ENCODE measurements at regions not wholly inside any gene's neighbourhood (a gene's known extent, or its start where the extent isn't known, plus 50 kb on each side); places are given as distances from the start of the nearest gene placed in this dataset.

GRCh38 chr3:45319996-45320305 lies 68.4 kb upstream of the LARS2 start:
- no peaks in the 10 kb centered on the region for H3K9me2 ChIP-seq (replicated peaks; ENCODE audit: low read depth, low read length)
- no peaks in the 10 kb centered on the region for H4K20me1 ChIP-seq (ENCODE audit: insufficient read depth, low read length, poor library complexity, severe bottlenecking)
- H3F3A ChIP-seq (ENCODE audit: low read depth), result no peaks in the 10 kb centered on the region
- H3K4me3 ChIP-seq (ENCODE audit: low read length, poor library complexity, severe bottlenecking), result no peak overlapping the region
- H3K27me3 ChIP-seq (ENCODE audit: insufficient read depth, low read length, poor library complexity, severe bottlenecking), result no peaks in the 10 kb centered on the region
- no peak overlapping the region for H3K4me2 ChIP-seq (ENCODE audit: low read depth, low read length, poor library complexity, severe bottlenecking)
- H3K9me3 ChIP-seq (ENCODE audit: insufficient read depth, low read depth, low read length), result no peaks in the 10 kb centered on the region
- H3K36me3 ChIP-seq (ENCODE audit: insufficient read depth, low read length), result no peaks in the 10 kb centered on the region
- no peaks in the 10 kb centered on the region for H3K79me2 ChIP-seq (ENCODE audit: insufficient read depth, low read length)
- H3K9ac ChIP-seq (ENCODE audit: low read depth, low read length, poor library complexity, severe bottlenecking), result no peak overlapping the region
- H2AFZ ChIP-seq (ENCODE audit: low read length), result no peak overlapping the region
- TF ChIP-seq EZH2phosphoT487 (IDR thresholded peaks at IDR 0.05; ENCODE audit: borderline replicate concordance) (no peak), CTCF (conservative IDR thresholded peaks at IDR 0.05; ENCODE audit: low read length) (no peak)
- peaks cover 9% of the 10 kb centered on the region for H3K4me1 ChIP-seq (ENCODE audit: insufficient read depth, low read length, poor library complexity, severe bottlenecking)

GRCh38 chr3:45320986-45321385 lies 67.4 kb upstream of the LARS2 start:
- H3K79me2 ChIP-seq (ENCODE audit: insufficient read depth, low read length), result no peaks in the 10 kb centered on the region
- H3K9ac ChIP-seq (ENCODE audit: low read depth, low read length, poor library complexity, severe bottlenecking), result no peak overlapping the region
- TF ChIP-seq EZH2phosphoT487 (IDR thresholded peaks at IDR 0.05; ENCODE audit: borderline replicate concordance), result no peak
- TF ChIP-seq CTCF (conservative IDR thresholded peaks at IDR 0.05; ENCODE audit: low read length), result no peak
- H3K9me3 ChIP-seq (ENCODE audit: insufficient read depth, low read depth, low read length), result no peaks in the 10 kb centered on the region
- no peak overlapping the region for H3K4me2 ChIP-seq (ENCODE audit: low read depth, low read length, poor library complexity, severe bottlenecking)
- H3K4me3 ChIP-seq (ENCODE audit: low read length, poor library complexity, severe bottlenecking), result no peak overlapping the region
- peaks cover 9% of the 10 kb centered on the region for H3K4me1 ChIP-seq (ENCODE audit: insufficient read depth, low read length, poor library complexity, severe bottlenecking)
- no peaks in the 10 kb centered on the region for H3F3A ChIP-seq (ENCODE audit: low read depth)
- H3K27me3 ChIP-seq (ENCODE audit: insufficient read depth, low read length, poor library complexity, severe bottlenecking), result no peaks in the 10 kb centered on the region
- H2AFZ ChIP-seq (ENCODE audit: low read length), result no peak overlapping the region
- no peaks in the 10 kb centered on the region for H3K36me3 ChIP-seq (ENCODE audit: insufficient read depth, low read length)
- no peaks in the 10 kb centered on the region for H3K9me2 ChIP-seq (replicated peaks; ENCODE audit: low read depth, low read length)
- H4K20me1 ChIP-seq (ENCODE audit: insufficient read depth, low read length, poor library complexity, severe bottlenecking), result no peaks in the 10 kb centered on the region

GRCh38 chr3:45321607-45322391 lies 66.6 kb upstream of the LARS2 start:
- no peaks in the 10 kb centered on the region for H3K9me2 ChIP-seq (replicated peaks; ENCODE audit: low read depth, low read length)
- H3K36me3 ChIP-seq (ENCODE audit: insufficient read depth, low read length), result no peaks in the 10 kb centered on the region
- H3K4me3 ChIP-seq (ENCODE audit: low read length, poor library complexity, severe bottlenecking), result no peak overlapping the region
- peaks cover 9% of the 10 kb centered on the region for H3K4me1 ChIP-seq (ENCODE audit: insufficient read depth, low read length, poor library complexity, severe bottlenecking)
- no peaks in the 10 kb centered on the region for H3K27me3 ChIP-seq (ENCODE audit: insufficient read depth, low read length, poor library complexity, severe bottlenecking)
- H3K9me3 ChIP-seq (ENCODE audit: insufficient read depth, low read depth, low read length), result no peaks in the 10 kb centered on the region
- H3K9ac ChIP-seq (ENCODE audit: low read depth, low read length, poor library complexity, severe bottlenecking), result no peak overlapping the region
- no peak overlapping the region for H2AFZ ChIP-seq (ENCODE audit: low read length)
- no peaks in the 10 kb centered on the region for H3F3A ChIP-seq (ENCODE audit: low read depth)
- no peaks in the 10 kb centered on the region for H4K20me1 ChIP-seq (ENCODE audit: insufficient read depth, low read length, poor library complexity, severe bottlenecking)
- peak; percentile 28; the same call in 1 of the 2 replicates for TF ChIP-seq CTCF (conservative IDR thresholded peaks at IDR 0.05; ENCODE audit: low read length)
- TF ChIP-seq EZH2phosphoT487 (IDR thresholded peaks at IDR 0.05; ENCODE audit: borderline replicate concordance), result no peak
- no peaks in the 10 kb centered on the region for H3K79me2 ChIP-seq (ENCODE audit: insufficient read depth, low read length)
- H3K4me2 ChIP-seq (ENCODE audit: low read depth, low read length, poor library complexity, severe bottlenecking), result no peak overlapping the region

Measured in Loucy (cell line).